H1 (cell line): ENCODE measurements at regions not wholly inside any gene's neighbourhood (a gene's known extent, or its start where the extent isn't known, plus 50 kb on each side); places are given as distances from the start of the nearest gene placed in this dataset.

Source experiments
- CTCF ChIA-PET: fragments of 300-600 bp; sonication (Branson Sonifier 250); formaldehyde crosslinking; loops from one replicate; lab custom pipeline; 2021; ENCODE audit not compliant: partially characterized antibody; lab: Charles Lee
- POLR2A ChIA-PET: fragments of 300-600 bp; sonication (Branson Sonifier 250); formaldehyde crosslinking; loops from one replicate; lab custom pipeline; 2021; ENCODE audit warnings: inconsistent platforms; ENCODE audit not compliant: partially characterized antibody; lab: Charles Lee
- DNase-seq, 2 experiments: peaks; one replicate each; pipeline versions ENCODE4 v3.0.0 to v3.0.0-alpha.2; 2010 to 2022; ENCODE audit warnings: low spot score in 2 of 2, low read depth in 1 of 2, mixed read lengths in 1 of 2
- FAIRE-seq: peaks from 2 replicates; lab custom pipeline; 2011; peaks lifted over from hg19 to GRCh38; lab: Jason Lieb, UNC
- H2AFZ ChIP-seq: 2 replicates; pipeline ENCODE4 v1.8.1; 2012; ENCODE audit warnings: low read length, inconsistent platforms
- H2AK5ac ChIP-seq: 2 replicates; pipeline ENCODE4 v1.6.1; 2013; ENCODE audit warnings: low read depth, low read length
- H2BK120ac ChIP-seq: replicated peaks from 2 replicates; pipeline ENCODE3; 2013; ENCODE audit warnings: low read depth, low read length, inconsistent platforms
- H2BK12ac ChIP-seq: 2 replicates; pipeline ENCODE4 v1.6.1; 2013; ENCODE audit warnings: low read depth, low read length
- H2BK15ac ChIP-seq: 2 replicates; pipeline ENCODE4 v1.6.1; 2013; ENCODE audit warnings: low read length
- H2BK20ac ChIP-seq: 2 replicates; pipeline ENCODE4 v1.6.1; 2013; ENCODE audit warnings: low read length
- H2BK5ac ChIP-seq: 2 replicates; pipeline ENCODE4 v1.6.1; 2013; ENCODE audit warnings: low read depth, low read length
- H3K14ac ChIP-seq: 2 replicates; pipeline ENCODE4 v1.6.1; 2013; ENCODE audit warnings: inconsistent platforms; ENCODE audit not compliant: insufficient read length
- H3K18ac ChIP-seq: 2 replicates; pipeline ENCODE4 v1.6.1; 2013; ENCODE audit warnings: low read length; ENCODE audit errors: extremely low read depth
- H3K23ac ChIP-seq: 2 replicates; pipeline ENCODE4 v1.6.1; 2013; ENCODE audit warnings: inconsistent platforms; ENCODE audit not compliant: insufficient read length
- H3K23me2 ChIP-seq: 2 replicates; pipeline ENCODE4 v1.6.1; 2013; ENCODE audit warnings: low read depth, low read length
- H3K27ac ChIP-seq: 2 replicates; pipeline ENCODE4 v1.6.1; 2011; ENCODE audit warnings: low read depth, low read length, inconsistent platforms
- H3K27me3 ChIP-seq, 4 experiments: replicated peaks in 1 of 4; 1 replicate in 1 of 4; 2 replicates in 3 of 4; pipeline versions ENCODE4 v1.6.1 to v1.8.1; 2011 to 2013; ENCODE audit warnings: low read length in 3 of 4, mild to moderate bottlenecking in 3 of 4, inconsistent platforms in 2 of 4, mixed read lengths in 2 of 4, moderate library complexity in 1 of 4; ENCODE audit not compliant: control insufficient read depth in 3 of 4, insufficient read depth in 3 of 4; ENCODE audit errors: extremely low read depth in 1 of 4
- H3K36me3 ChIP-seq, 4 experiments: 2 replicates each; pipeline versions ENCODE4 v1.6.1 to v1.8.1; 2011 to 2013; ENCODE audit warnings: mild to moderate bottlenecking in 4 of 4, low read length in 3 of 4, moderate library complexity in 2 of 4, control low read depth in 1 of 4, inconsistent platforms in 1 of 4; ENCODE audit not compliant: insufficient read depth in 4 of 4, control insufficient read depth in 2 of 4
- H3K4ac ChIP-seq: replicated peaks from 2 replicates; pipeline ENCODE3; 2013; ENCODE audit warnings: low read length, low read depth, mixed read lengths, inconsistent platforms; ENCODE audit not compliant: insufficient read length
- H3K4me1 ChIP-seq, 4 experiments: replicated peaks in 1 of 4; 1 replicate in 1 of 4; 2 replicates in 3 of 4; pipeline versions ENCODE4 v1.6.1 to v1.8.1; 2011 to 2013; ENCODE audit warnings: low read length in 3 of 4, inconsistent platforms in 2 of 4, mixed read lengths in 1 of 4; ENCODE audit not compliant: insufficient read depth in 4 of 4, control insufficient read depth in 3 of 4
- H3K4me2 ChIP-seq, 2 experiments: 2 replicates each; pipeline versions ENCODE4 v1.6.1 to v1.8.1; 2011 to 2013; ENCODE audit warnings: low read depth in 2 of 2, low read length in 2 of 2, control low read depth in 1 of 2, inconsistent platforms in 1 of 2, mild to moderate bottlenecking in 1 of 2; ENCODE audit not compliant: insufficient read depth in 1 of 2
- H3K4me3 ChIP-seq, 4 experiments: fragments of 200-600, 300-600 bp in 1 of 4; sonication (generic), shearing (Covaris generic), sonication (Bioruptor Twin) in 1 of 4; 2 replicates each; pipeline versions ENCODE4 v1.5.1 to v1.8.1; 2011 to 2016; ENCODE audit warnings: low read length in 4 of 4, low read depth in 3 of 4, control low read depth in 2 of 4, inconsistent platforms in 2 of 4, mild to moderate bottlenecking in 2 of 4, mixed read lengths in 1 of 4, moderate library complexity in 1 of 4; ENCODE audit not compliant: insufficient read depth in 2 of 4; ENCODE audit errors: extremely low read depth in 1 of 4
- H3K56ac ChIP-seq: replicated peaks from 2 replicates; pipeline ENCODE3; 2013; ENCODE audit warnings: low read depth, mild to moderate bottlenecking, mixed read lengths, low read length, inconsistent platforms; ENCODE audit not compliant: insufficient read length
- H3K79me1 ChIP-seq: 2 replicates; pipeline ENCODE4 v1.6.1; 2013; ENCODE audit warnings: low read depth, low read length, control low read depth
- H3K79me2 ChIP-seq, 2 experiments: 2 replicates each; pipeline versions ENCODE4 v1.6.1 to v1.8.1; 2012 to 2013; ENCODE audit warnings: low read length in 2 of 2, mild to moderate bottlenecking in 2 of 2, inconsistent platforms in 1 of 2; ENCODE audit not compliant: insufficient read depth in 2 of 2, control insufficient read depth in 1 of 2
- H3K9ac ChIP-seq, 4 experiments: replicated peaks in 1 of 4; 1 replicate in 1 of 4; 2 replicates in 3 of 4; pipeline versions ENCODE4 v1.6.1 to v1.8.1; 2011 to 2013; ENCODE audit warnings: low read depth in 3 of 4, low read length in 3 of 4, control low read depth in 2 of 4, mild to moderate bottlenecking in 2 of 4, moderate library complexity in 2 of 4, inconsistent platforms in 1 of 4; ENCODE audit errors: extremely low read depth in 1 of 4
- H3K9me3 ChIP-seq, 2 experiments: 2 replicates each; pipeline versions ENCODE4 v1.6.1 to v1.8.1; 2012 to 2013; ENCODE audit warnings: mild to moderate bottlenecking in 2 of 2, moderate library complexity in 2 of 2, control low read depth in 1 of 2, inconsistent platforms in 1 of 2, low read depth in 1 of 2, low read length in 1 of 2, mixed read lengths in 1 of 2; ENCODE audit not compliant: insufficient read depth in 2 of 2
- H4K20me1 ChIP-seq, 2 experiments: replicated peaks in 1 of 2; 2 replicates each; pipeline versions ENCODE3 to v1.8.1; 2011 to 2013; ENCODE audit warnings: inconsistent platforms in 2 of 2, low read length in 2 of 2, mild to moderate bottlenecking in 1 of 2; ENCODE audit not compliant: insufficient read depth in 2 of 2, control insufficient read depth in 1 of 2
- H4K5ac ChIP-seq: 2 replicates; pipeline ENCODE4 v1.6.1; 2013; ENCODE audit warnings: low read length, low read depth, mixed read lengths, inconsistent platforms; ENCODE audit not compliant: insufficient read length
- H4K8ac ChIP-seq: 2 replicates; pipeline ENCODE4 v1.8.0; 2013; ENCODE audit warnings: mild to moderate bottlenecking, moderate library complexity, low read length, inconsistent platforms; ENCODE audit not compliant: insufficient read depth; ENCODE audit errors: extremely low read depth
- H4K91ac ChIP-seq: replicated peaks from 2 replicates; pipeline ENCODE3; 2013; ENCODE audit warnings: low read length, mixed read lengths, inconsistent platforms; ENCODE audit not compliant: insufficient read length
- WGBS, 2 experiments: shearing (Covaris generic) in 1 of 2; methylation state at CpG; one replicate each; pipeline versions ENCODE4 v1.1.6 to v1.1.7; 2013 to 2015; ENCODE audit warnings: low lambda C conversion rate in 2 of 2, mixed read lengths in 2 of 2, inconsistent platforms in 1 of 2, low coverage in 1 of 2, missing lambda C conversion rate in 1 of 2; ENCODE audit not compliant: insufficient replicate concordance in 2 of 2, insufficient coverage in 1 of 2, insufficient read length in 1 of 2; ENCODE audit errors: extremely low coverage in 1 of 2, missing lambda C conversion rate in 1 of 2; 5-methylcytosine and 5-hydroxymethylcytosine counted together

DNA sequence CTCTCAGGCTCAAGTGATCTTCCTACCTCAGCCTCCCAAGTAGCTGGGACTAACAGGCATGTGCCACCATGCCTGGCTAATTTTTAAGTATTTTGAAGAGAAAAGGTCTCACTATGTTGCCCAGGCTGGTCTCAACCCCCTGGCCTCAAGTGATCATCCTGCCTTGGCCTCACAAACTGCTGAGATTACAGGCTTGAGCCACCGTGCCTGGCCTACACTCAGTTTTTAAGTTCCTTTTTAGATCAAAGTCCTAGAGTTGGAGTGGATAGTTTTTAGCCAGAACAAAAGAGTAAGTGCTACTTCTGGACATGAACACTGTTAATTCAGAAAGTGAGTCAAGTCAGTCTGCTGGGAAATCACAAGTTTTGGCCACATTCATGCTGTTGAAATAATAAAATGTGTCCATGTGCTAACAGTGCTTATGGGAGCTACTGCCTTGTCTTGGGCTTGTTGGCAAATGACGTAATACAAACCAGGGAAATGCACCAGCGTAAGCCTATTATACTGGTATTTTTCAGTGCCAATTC is 84.2 kb downstream of the NDUFS5 start:
- Histone ChIP-seq H4K8ac (no peak overlapping the region), H2AK5ac (0 out of 2 replicates have a peak overlapping the region, but pooled peaks have one; percentile 1), H3K23me2 (peaks cover 8% of the 10 kb centered on the region; the same call in 1 of the 2 replicates), H3K4me2 (no peak overlapping the region), H2BK120ac (no peak overlapping the region), H3K23ac (no peak overlapping the region), H3K4me1 (peaks cover 6 to 20% (median 10%) of the 10 kb centered on the region in 4 experiments; a peak in 5 of 7 replicates), H3K4me3 (no peak overlapping the region), H2BK20ac (no peak overlapping the region), H3K27me3 (no peaks in the 10 kb centered on the region), H3K36me3 (no peaks in the 10 kb centered on the region), H2AFZ (no peak overlapping the region), H2BK5ac (no peak overlapping the region; the same call in 1 of the 2 replicates), H3K27ac (no peak overlapping the region), H4K20me1 (peaks cover 0 to 3% of the 10 kb centered on the region in 2 experiments), H3K79me2 (peaks cover 35 to 97% of the 10 kb centered on the region in 2 experiments), H2BK15ac (no peak overlapping the region), H3K14ac (no peak overlapping the region), H3K4ac (no peak overlapping the region), H3K56ac (no peak overlapping the region), H4K5ac (no peak overlapping the region), H2BK12ac (no peak overlapping the region), H3K9ac (no peak overlapping the region; a peak in 1 of 7 replicates), H4K91ac (no peak overlapping the region), H3K79me1 (peaks cover 3% of the 10 kb centered on the region; the same call in 1 of the 2 replicates), H3K9me3 (no peaks in the 10 kb centered on the region), H3K18ac (no peak overlapping the region)
- WGBS, 2 experiments = 88% methylated on average over 3 of the region's 3 CpGs; no CpG with 5 or more reads in 1 of the 2 experiments
- ChIA-PET POLR2A (interaction anchor here (1.0 to 11.0 kb wide), 7 partner anchors 13 to 60 kb away, joined by 4 to 71 read pairs (median 5); no protein-coding TSS in a partner anchor), CTCF (interaction anchor here (0.6 to 7.0 kb wide), 11 partner anchors 8 to 428 kb away, joined by 3 to 79 read pairs (median 3); no protein-coding TSS in a partner anchor)
- FAIRE-seq (no peak), DNase-seq (no peak)
